Stimulated activated CD4-positive, alpha-beta T cell treated with anti-CD3 and anti-CD28 coated beads, Interleukin-4, amount 100 ng/mL, for 1 hour (primary cell): ENCODE measurements at regions not wholly inside any gene's neighbourhood (a gene's known extent, or its start where the extent isn't known, plus 50 kb on each side); places are given as distances from the start of the nearest gene placed in this dataset.

ENCODE experiments used
- DNase-seq: peaks from one replicate; pipeline ENCODE4 v3.0.0-alpha.2; 2020

DNA sequence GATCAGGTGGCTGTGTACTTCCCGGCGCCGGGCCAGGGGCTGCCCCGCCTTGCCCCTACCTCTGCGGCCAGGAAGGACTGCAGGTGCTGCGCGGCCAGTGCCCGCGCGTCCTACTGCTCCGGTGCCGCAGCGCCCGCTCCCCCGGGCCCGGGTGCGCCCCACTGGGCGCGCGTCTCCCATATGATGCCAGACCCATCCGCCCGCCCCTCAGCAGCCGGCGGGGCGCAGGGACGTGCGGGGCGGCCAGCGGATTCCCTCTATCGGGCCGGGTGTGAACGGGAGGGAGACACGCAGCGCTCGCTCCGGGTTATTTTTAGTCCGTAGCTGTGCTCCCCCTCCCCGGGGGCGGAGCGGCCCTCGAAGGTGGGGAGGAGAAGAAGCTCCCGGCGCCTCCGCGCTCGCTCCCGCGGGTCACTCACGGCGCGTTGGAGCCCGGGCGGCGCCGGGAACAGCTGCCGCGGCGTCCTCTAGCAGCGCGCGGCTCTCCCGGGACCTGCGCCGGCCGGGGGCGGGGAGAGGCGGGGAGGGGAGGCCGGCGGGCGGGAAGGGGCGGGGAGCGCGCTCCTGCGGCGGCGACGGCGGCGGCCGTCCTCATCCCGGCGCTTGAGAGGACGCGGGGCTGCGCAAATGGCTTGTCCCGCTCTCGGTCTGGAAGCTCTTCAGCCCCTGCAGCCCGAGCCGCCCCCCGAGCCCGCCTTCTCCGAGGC, 103.6 kb downstream of the UCHL1 start:
- DNase-seq = peak; percentile 2

DNA sequence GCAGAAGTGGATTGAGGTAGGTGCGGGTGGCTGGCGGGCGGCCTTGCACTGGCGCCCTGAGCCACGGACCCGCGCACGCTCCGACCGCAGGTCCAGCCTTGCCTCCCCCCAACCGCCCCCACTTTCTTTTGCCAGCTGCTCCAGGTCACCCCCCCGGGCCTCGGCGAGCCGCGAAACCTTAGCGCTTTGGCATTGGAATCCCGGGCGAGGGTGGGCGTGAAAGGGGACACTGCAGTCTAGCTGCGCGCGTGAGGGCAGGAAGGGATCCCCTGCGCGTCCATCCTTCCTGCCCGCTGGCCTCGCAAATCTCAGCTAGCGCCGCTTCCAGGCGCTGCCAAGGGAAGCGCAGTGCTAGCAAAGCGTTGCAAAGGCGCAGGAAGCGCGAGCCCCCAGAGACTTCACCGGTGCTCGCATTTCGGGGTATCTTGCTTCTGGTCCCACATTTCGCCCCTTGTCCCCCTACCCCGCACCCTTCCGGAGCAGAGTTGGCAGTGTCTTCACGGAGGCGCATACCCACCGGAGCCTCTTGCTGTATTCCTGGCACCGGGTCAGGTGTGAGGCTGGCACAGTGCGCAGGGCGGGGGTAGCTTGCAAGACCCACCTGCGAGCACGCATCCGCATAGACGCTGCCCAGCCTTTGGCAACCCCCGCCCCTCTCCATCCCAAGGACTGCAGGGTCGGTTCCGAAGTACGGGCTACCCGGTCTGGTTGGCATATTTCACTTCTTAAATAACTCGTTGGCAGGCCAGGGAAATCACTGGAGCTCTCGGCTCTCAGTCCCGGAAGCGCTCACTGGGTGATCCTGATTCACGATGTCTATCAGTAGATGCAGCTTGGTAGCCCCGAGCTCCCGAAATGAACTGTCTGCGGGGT, 104.4 kb downstream of the UCHL1 start:
- DNase-seq = no peak

DNA sequence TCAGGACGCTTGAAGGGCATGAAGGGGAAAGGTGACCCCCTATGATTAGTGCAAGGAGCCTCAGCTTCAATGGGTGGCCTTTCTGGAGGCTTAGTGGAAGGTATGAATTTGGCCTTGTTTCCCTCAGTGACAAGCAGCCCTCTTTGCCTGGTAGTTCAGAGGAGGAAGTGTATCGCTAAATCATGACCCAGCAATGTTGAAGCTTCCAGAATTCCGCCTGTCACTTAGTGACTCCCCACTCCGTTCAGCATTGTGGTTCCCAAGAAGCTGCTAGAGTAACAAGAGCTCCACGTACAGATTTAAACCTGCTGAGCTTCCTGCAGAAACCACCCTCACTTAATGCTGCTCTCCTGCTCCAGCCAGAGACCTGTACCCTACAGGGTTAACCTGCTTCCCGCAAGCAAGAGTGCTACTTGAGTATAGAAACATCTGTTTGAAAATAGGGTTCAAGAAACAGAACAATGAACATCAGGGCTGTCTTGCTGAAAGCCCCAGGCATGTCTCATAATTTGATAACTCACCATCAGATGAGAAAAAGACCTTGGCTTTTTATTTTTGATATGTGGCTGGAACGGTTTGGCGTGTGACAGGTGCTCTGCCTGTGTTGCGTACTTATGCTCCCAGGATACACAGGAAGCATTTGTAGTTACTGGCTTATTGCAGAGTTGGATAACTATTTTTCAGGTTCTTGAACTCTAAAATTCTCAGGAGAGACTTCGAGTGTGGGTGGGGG, 105.2 kb downstream of the UCHL1 start:
- DNase-seq = no peak

DNA sequence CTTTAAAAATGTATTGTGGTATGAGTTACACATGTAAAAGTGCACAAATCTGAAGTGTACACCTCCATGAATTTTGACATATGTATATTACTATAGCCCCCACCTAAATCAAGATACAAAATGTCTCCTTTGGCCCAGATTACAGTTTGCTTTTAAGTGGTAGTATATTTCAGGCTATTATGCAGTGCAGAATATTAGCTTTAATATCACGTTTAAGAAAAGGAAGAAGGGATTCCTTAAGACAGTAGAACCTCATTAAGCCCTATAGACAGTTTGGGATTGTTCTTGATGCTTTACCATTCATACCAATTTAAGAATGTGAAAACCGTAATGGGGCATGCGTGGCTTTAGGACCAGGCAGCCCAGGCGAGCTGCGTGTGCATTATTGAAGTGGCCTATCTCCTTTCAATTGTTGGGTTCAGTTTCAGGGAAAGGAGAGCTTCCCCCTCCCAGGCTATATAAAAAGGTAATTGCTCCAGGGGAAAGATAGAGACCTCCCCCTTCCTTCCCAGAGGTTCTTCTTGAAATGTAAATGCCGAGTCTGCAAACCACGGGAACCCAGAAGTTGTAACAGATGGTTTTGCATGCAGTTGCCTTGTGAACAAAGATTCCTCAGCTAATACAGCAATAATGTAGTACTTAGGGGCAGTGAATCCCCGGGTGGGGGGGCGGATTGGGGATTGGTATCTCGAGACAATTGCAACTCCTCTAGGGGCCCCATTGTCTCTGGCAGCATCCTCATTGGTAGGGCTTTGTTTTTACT, 106.1 kb downstream of the UCHL1 start:
- no peak for DNase-seq

DNA sequence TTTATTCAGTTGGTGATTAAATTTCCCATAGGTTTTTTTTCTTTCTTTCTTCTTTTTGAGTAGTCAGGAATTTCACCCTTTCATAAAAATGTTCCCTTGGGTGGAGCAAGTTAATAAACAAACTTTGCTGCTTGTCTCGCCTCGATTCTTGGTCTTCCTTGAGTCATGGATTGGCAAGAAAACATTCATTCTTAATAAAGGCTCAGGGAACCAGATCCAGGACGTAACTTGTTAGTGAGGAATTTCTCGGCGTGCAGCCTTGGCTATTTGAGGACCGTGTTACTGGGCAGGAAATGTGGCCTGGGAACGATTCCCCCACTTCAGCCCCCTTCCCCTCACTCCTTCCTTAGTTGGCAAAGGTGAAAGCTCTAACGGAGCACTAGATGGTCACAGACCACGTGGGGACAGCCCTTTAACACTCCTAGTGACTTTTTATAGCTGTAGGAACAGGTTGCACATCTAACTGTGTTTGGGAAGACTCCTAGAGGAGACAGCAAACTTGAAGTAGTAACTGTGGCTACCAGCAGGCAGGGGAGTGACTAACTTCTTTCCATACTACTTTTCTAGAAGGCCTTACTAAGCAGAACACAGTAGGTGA, 106.8 kb downstream of the UCHL1 start:
- no peak for DNase-seq

DNA sequence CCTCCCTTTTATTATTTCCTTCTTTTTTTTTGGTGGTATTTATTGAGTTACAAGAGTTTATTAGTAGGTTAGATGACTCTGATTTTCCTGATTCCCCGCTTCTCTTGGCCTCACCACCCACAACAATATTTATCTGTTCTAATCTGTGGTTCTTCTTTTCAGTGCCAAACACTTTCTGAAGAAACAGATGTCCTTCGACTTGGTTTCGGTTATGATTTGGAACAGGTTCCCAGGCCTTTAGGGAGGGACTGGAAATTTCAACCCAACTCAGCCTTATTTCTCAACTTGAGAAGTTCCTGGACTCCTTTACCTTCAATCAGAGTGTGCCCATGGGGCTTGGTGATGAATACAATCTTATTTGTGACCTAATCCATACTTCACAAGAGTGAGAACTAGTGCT, 108.1 kb downstream of the UCHL1 start:
- DNase-seq = no peak

DNA sequence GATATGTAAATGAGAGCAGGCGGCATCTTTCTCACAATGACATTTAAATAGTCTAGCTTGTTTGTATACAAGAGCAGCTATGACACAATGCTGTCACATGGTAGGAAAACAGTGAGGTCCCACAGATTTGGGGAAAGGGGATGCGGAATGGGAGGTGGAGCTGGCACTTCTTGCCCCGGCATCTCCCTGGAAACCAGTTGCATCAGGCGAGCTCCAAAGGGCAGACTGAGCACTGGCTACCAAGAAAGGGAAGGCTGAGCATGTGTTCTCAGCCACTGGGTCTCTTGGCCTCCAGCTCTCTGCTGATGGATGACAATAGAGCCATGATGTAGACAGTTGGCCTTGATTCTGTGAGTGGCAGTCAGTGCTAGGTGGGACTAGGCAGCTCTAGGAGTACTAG, 109.0 kb downstream of the UCHL1 start:
- DNase-seq = no peak

DNA sequence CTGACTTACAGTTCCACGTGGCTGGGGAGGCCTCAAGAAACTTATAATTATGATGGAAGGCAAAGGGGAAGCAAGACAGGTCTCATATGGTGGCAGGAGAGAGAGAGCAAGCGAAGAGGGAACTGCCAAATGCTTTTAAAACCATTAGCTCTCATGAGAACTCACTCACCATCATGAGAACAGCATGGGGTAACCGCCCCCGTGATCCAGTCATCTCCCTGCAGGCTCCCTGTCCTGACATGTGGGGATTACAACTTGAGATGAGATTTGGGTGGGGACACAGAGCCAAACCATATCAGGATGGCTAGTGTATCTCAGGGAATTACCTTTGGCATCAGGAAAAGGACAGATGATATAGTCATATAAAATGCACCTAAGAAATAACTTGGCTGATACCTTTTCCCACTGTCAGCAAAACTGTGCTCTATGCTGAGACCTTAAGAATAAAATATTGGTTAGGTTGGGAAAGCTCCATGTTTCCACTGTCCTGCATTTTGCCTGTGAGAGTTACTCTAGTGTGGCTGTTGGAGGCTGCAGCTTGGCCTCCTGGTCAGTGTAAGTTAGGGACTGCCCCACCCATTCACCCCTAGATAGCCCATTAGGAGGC, 110.3 kb downstream of the UCHL1 start:
- no peak for DNase-seq

DNA sequence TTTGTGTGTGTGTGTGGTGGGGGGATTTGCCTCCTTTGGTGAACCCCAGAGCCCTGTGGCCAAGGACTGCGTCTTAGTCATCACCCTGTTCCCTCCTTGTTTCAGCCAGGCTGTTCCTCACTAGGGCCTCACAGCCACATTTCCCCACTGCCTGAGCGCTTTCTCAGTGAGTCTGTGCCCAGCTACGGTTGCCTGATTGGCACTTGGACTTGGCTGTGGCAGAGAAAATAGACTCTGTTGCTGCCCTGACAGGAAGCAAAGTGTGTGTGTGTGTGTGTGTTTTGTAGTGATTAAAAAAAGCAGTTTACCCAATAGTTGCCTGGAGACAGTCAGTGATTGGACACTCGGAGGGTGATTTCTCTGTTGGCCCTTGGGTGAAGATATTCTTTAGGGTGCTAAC, 113.0 kb downstream of the UCHL1 start:
- DNase-seq = no peak

DNA sequence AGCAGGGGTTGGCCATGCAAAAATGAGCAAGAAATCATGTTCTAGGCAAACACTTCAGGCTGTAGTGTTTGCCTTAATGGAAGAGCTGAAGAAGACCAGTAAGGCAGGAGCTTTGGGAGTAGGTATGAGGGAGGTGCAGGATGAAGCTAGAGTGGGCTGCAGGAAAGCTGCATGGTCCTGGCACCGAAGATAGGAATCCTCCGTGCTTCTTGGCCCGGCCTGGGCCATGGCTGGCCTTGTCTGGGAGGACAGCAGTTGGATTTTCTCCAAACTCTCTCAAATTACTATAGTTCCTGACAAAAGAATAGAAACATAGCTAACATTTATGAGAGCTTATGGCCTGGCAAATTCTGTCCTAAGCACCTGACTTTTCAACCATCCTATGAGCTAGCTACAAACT, 116.5 kb downstream of the UCHL1 start:
- no peak for DNase-seq

DNA sequence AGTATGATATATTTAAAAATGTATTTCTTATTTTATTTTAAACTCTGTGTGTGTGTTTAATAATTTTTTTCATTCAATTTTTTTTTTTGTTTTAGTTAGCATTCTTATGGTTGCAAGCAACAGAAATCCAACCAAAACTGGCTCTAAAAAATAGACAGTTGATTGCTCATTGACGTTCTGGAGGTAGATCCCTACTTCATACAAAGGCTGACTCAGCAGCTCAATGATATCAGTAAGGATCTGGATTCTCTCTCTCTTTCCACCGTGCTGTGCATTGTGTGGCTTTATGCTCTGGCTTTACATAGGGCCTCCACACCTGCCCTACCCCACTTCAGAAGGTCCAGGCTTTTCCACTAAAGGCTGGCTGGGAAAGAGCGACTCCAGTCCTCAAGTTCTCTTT, 117.8 kb downstream of the UCHL1 start:
- DNase-seq = no peak

DNA sequence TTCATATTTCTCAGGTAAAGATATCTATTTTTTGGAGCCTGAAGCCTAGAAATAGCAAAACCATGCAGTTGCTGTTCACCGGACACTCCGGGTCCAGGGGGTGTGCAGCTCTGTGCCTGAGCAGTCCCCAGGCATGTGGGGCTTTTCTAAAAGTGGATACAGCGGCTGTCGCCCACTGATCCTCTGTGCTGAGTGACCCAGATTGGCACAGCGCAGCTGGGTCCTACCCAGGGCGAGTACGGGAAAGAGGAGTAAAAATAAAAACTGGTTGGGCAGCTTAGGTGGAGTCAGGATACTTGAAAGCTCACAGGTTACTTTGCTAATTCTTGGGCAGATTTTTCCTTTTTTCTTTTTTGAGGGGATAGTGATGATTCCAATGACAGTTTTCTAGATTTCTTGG, 118.8 kb downstream of the UCHL1 start:
- no peak for DNase-seq

DNA sequence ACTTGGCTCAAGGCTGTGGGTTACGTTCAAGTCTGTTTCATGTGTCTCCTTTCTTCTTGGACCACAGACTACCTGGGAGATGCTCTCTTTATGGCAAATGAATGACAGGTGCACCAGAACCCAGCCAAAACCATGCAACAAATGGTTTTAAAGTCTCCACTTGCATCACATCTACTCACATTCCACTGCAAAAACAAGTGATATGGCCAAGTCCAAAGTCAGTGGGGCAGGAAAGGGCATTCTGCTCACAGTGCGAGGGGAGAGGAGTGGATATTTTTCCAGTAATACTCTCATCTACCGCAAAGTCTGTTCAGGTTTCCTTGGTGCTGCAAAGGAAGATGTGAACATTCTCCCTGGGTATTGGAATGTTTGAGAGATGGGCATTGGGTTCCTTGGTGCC, 120.5 kb downstream of the UCHL1 start:
- no peak for DNase-seq

DNA sequence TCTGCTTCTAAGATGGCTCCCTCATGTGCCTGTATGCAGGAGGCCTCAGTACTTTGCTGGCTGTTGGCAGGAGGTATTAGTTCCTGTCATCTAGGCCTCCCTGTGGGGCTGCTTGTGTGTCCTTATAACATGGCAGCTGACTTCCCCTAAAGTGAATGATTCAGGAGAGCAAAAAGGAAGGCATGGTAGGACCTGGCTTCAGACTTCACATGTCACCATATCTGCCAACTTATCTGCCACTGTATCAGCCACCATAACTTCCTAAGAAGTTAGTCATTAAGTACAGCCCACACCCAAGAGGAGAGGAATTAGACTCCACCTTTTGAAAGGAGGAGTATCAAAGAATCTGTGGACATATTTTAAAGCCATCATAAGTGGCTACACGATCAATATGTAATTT, 122.5 kb downstream of the UCHL1 start:
- DNase-seq = no peak

DNA sequence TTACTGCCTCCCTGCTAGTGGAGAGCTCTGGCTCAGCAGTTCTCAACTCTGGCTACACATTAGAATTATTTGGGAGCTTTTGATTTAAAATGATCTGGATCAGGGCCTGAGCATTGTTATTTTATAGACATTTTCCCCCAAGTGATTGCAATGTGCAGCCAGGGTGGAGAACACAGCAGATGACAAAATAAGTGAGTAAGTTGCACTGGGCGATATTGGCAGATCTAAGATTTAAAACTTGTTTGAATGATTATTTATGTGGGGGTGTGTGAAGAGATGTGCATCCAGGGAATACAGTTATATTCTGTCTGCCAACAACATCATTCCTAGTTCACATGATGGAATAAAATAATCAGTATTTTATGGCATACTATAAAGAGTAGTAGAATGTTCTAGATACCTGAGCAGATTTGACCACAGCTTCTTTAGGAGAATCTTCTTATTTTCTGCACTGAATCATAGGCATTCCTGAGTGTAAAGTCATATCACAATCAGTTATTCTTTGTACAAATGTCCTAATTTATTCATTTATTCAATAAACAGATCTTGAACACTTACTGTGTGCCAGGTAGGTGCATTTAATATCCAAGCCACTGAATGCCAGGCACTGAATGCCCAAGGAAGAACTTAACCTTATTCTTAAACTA, 123.9 kb downstream of the UCHL1 start:
- no peak for DNase-seq

DNA sequence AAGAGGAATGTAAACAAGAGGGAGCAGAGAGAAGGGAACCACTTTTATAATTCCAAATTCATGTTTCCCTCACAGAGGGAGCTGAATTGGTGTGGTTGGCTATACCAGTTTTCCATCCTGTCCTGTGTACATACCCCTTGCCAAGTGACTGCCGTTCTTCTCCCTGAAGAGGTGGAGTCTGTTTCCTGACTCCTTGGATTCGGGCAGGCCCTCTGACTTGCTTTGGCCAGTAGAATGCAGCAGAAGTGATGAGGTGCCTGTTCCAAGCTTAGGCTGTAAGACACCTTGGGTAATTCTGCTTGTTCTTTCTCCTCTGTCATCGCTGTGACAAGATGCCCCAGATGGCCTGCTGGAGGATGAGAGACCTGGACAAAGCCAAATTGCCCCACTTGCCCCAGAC, 124.7 kb downstream of the UCHL1 start:
- DNase-seq = no peak

DNA sequence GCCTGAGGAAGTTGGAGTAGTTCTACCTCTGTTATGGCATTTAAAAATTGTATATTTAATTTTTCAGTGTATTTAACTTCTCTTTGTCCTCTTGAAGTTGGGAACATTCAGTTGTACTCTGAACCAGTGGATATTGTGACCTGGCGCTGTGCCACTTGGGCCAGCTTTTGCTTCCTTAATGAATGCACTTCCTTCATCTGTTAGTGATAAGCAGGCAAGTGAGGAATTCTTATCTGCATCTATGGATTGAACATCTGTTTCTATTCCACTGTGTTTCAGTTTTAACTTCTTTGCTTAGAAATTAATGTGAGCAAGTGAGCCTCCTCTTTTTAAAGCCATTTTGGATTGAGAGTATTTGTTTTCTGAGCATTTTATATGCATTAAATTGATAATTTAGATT, 128.3 kb downstream of the UCHL1 start:
- DNase-seq = no peak

DNA sequence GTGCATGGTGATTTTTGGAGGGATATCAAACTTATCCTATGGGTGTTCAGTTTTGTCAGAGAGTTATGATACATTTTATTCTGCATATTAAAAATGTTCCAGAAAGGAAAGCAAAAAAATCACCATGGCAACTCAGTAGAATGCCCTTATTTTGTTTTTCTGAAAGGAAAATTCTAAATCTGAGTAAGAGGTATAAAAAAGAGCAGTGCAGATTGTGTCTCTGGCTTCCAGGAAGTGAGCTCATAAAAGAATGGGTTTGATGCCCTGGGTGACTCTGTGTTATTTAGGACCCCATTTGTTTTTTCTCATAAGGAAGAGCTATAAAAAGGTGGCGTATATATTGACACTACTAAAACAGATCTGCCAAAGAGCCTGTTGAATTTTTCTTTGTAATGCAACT, 128.8 kb downstream of the UCHL1 start:
- DNase-seq = no peak

DNA sequence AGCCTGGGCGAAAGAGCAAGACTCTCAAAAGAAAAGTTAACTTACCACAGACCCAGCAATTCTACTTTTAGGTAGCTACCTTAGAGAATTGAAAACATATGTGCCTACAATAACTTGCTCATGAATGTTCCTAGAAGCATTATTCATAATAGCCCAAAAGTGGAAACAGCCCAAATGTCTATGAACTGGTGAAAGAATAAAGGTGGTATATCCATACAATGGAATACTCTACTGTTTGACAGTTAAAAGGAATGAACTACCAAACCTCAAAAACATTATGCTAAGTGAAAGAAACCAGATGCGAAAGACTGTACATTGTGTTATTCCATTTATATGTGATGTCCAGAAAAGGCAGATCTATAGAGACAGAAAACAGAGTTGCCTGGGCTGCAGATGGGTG, 131.4 kb downstream of the UCHL1 start:
- no peak for DNase-seq

DNA sequence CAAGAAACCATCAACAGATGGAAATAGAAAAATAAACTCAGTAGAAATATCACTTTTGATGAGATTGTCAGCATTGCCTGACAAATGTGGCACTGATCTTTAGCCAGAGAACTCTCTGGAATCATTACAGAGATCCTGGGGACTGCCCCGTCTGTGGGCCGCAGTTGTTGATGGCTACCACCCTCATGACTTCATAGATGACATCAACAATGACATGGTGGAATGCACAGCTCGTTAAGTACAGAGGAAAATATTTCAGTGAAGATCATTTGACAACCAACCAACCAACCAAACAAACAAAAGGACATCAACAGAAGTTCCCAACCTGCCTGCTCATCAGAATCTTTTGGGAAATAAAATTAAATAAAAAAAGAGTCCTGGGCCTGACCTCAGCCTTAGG, 132.6 kb downstream of the UCHL1 start:
- DNase-seq = no peak

DNA sequence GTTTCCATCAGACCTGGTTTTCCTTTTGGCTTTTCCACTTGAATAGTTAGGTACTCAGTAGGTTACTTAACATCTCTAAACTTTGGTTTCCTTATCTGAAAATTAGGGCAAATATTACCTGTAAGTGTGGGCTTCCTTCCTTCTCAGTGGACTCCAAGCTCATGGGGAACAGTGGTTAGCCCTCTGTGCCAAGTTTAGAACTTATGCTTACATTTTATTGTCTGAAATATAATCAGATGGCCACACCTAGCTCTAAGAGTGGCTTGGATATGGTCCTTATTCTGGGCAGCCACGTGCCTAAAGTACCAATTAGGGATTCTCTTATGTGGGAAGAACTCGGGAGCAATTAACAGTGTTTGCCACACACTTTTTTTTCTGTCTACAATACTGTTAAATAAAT, 133.9 kb downstream of the UCHL1 start:
- no peak for DNase-seq

DNA sequence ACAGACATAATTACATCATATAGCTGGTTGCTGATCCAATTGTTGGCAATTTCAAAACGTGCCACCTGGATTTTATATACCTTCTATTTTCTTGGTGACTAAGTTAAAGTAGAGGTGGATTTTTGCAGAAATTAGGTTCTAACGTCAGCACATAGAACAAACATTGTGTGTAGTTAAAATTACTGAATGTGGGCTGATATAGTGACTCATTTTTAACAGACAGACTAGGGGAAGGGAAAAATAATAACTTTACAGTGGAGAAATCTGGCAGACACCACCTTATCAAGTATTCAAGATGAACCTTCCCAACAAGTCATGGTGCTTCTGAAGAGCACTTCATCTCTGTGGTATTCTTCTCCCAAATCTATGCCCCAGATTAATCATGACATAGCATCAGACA, 134.5 kb downstream of the UCHL1 start:
- DNase-seq = no peak
